ENCODE measurements at regions not wholly inside any gene's neighbourhood (a gene's known extent, or its start where the extent isn't known, plus 50 kb on each side); places are given as distances from the start of the nearest gene placed in this dataset.

DNA sequence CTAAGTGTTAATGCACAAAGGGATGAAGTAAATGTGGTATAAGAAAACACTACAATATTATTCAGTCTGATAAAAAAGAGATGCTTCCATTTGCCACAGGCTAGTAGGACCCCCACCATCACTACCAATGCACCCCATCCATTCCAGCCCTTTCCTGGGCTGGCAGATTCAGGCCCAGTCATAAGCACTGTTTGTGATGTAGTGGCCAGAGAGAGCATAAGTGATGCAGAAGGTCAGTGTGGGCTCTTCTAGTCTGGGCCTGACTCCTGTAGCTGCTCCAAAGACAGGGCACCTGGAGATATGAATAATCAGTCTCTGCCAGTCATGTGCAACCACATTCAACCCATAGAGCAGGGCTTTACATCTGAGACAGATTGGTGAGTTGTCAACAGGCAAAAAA lies 1294.7 kb downstream of the TMEM121 start:
- TF ChIP-seq EZH2 (IDR thresholded peaks at IDR 0.05; ENCODE audit: insufficient read depth, low read length), result no peak
- TF ChIP-seq, protein P1, sequence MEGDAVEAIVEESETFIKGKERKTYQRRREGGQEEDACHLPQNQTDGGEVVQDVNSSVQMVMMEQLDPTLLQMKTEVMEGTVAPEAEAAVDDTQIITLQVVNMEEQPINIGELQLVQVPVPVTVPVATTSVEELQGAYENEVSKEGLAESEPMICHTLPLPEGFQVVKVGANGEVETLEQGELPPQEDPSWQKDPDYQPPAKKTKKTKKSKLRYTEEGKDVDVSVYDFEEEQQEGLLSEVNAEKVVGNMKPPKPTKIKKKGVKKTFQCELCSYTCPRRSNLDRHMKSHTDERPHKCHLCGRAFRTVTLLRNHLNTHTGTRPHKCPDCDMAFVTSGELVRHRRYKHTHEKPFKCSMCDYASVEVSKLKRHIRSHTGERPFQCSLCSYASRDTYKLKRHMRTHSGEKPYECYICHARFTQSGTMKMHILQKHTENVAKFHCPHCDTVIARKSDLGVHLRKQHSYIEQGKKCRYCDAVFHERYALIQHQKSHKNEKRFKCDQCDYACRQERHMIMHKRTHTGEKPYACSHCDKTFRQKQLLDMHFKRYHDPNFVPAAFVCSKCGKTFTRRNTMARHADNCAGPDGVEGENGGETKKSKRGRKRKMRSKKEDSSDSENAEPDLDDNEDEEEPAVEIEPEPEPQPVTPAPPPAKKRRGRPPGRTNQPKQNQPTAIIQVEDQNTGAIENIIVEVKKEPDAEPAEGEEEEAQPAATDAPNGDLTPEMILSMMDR (IDR thresholded peaks at IDR 0.05; ENCODE audit: insufficient read depth, low read depth, low read length), result no peak
